ENCODE measurements at regions not wholly inside any gene's neighbourhood (a gene's known extent, or its start where the extent isn't known, plus 50 kb on each side); places are given as distances from the start of the nearest gene placed in this dataset.

DNA sequence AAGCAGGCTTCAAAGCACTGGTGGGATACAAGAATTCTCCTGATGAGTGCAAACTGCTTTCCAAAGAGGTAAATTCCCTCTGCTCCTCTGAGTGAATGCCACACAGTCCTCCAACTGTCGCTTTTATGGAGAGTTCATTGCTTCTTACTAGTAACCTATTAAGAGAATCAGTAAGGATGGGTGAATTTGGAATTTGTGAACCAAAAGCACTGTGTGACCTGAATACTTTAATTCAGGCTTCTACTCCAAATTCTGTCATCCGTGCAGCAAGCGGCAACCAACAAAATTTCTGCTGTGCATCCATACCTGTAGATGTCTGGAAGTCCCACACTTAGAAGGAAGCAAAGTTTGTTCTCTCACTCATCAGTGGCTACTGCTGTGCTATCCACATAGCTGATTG, 66.7 kb upstream of the SNRK start:
- Histone ChIP-seq H3K36me3 (ENCODE audit: control insufficient read depth in 1 of 2, insufficient read depth in 2 of 2, low read length in 1 of 2) (no peaks in the 10 kb centered on the region), H3K27ac (ENCODE audit: low read depth in 1 of 2, low read length in 2 of 2) (no peak overlapping the region), H3K4me1 (ENCODE audit: control insufficient read depth in 1 of 2, insufficient read depth in 2 of 2, low read length in 2 of 2) (no peaks in the 10 kb centered on the region), H3K4me3 (ENCODE audit: low read length in 2 of 2) (no peak overlapping the region), H3K27me3 (ENCODE audit: control insufficient read depth in 1 of 2, insufficient read depth in 2 of 2, low read length in 1 of 2) (no peaks in the 10 kb centered on the region), H3K9me3 (ENCODE audit: control insufficient read depth, low read length) (peaks cover 6% of the 10 kb centered on the region)
- DNase-seq (no peak), ATAC-seq (ENCODE audit: low FRiP score) (no peak)
- 94% methylated on average over 3 of the region's 3 CpGs for WGBS, 2 donors
- intact Hi-C loops (cut with DNase I) = no loop called here

DNA sequence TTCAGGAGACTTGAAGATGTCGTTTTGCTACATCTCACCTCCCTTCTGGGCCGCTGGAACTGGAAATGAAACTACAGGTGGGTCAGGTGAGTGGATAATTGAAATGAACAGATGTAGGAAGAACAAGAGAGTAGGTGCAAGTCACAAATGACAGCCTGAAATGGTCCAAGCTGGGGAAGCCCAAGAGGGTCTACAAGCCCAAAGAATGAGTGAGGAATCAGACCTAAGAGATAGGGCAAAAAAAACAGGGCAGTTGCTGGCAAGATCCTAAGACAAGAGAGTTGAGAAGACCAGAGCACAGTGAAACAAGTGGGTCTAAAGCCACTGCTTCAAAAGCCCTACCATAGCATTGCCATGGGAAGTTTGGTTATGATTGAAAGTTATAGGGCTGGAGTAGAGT, 67.4 kb upstream of the SNRK start:
- Histone ChIP-seq H3K36me3 (ENCODE audit: control insufficient read depth in 1 of 2, insufficient read depth in 2 of 2, low read length in 1 of 2) (no peaks in the 10 kb centered on the region), H3K4me3 (ENCODE audit: low read length in 2 of 2) (no peak overlapping the region), H3K27ac (ENCODE audit: low read depth in 1 of 2, low read length in 2 of 2) (no peak overlapping the region), H3K27me3 (ENCODE audit: control insufficient read depth in 1 of 2, insufficient read depth in 2 of 2, low read length in 1 of 2) (no peaks in the 10 kb centered on the region), H3K9me3 (ENCODE audit: control insufficient read depth, low read length) (peaks cover 6% of the 10 kb centered on the region), H3K4me1 (ENCODE audit: control insufficient read depth in 1 of 2, insufficient read depth in 2 of 2, low read length in 2 of 2) (no peaks in the 10 kb centered on the region)
- intact Hi-C loops (cut with DNase I) = no loop called here
- DNase-seq = no peak
- no peak for ATAC-seq (ENCODE audit: low FRiP score)
- 72 to 75% methylated on average over 2 of the region's 2 CpGs for WGBS, 2 donors

DNA sequence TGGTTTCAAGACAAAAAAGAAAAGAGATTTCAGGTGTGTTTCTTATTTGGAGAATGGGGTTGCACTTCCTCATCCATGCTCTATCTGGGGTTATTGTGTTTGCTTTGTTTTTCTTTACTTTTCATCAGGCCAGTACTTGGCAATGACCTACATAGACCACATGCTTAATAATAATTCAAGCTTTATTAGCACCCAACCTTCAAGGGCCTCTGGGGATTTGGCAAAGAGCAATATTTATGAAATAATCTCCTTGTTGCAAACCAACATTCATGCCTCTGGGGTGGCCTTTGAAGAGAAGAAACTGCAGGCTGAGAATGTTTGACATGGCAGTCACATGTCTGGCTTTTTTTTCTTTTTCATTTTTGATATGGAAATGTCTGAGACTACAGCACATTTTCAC, 68.2 kb upstream of the SNRK start:
- Histone ChIP-seq H3K4me3 (ENCODE audit: low read length in 2 of 2) (no peak overlapping the region), H3K4me1 (ENCODE audit: control insufficient read depth in 1 of 2, insufficient read depth in 2 of 2, low read length in 2 of 2) (no peaks in the 10 kb centered on the region), H3K36me3 (ENCODE audit: control insufficient read depth in 1 of 2, insufficient read depth in 2 of 2, low read length in 1 of 2) (no peaks in the 10 kb centered on the region), H3K27me3 (ENCODE audit: control insufficient read depth in 1 of 2, insufficient read depth in 2 of 2, low read length in 1 of 2) (no peaks in the 10 kb centered on the region), H3K9me3 (ENCODE audit: control insufficient read depth, low read length) (peaks cover 6% of the 10 kb centered on the region), H3K27ac (ENCODE audit: low read depth in 1 of 2, low read length in 2 of 2) (no peak overlapping the region)
- ATAC-seq (ENCODE audit: low FRiP score) = no peak
- no peak for DNase-seq
- intact Hi-C loops (cut with DNase I) = no loop called here

DNA sequence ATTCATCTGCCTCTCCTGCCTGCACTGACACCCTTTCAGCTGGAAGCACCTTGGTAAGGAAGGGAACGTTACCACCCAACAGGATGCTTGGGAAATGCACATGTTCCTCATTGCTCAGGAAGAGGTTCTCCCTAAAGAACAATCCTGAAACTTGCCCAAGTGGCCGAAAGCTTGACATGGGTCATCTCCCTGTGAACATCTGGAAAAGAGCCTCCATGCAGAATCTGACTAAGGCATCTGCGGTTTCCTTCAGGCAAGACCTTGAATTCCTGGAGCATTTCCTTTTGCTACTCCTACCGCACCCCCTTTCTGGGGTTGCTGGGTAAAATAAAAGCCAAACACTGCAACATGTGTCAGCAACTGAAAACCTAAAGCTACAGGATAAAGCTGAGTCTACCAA, 68.7 kb upstream of the SNRK start:
- no peak for ATAC-seq (ENCODE audit: low FRiP score)
- Histone ChIP-seq H3K9me3 (ENCODE audit: control insufficient read depth, low read length) (peaks cover 3% of the 10 kb centered on the region), H3K4me3 (ENCODE audit: low read length in 2 of 2) (no peak overlapping the region), H3K36me3 (ENCODE audit: control insufficient read depth in 1 of 2, insufficient read depth in 2 of 2, low read length in 1 of 2) (no peaks in the 10 kb centered on the region), H3K27me3 (ENCODE audit: control insufficient read depth in 1 of 2, insufficient read depth in 2 of 2, low read length in 1 of 2) (no peaks in the 10 kb centered on the region), H3K27ac (ENCODE audit: low read depth in 1 of 2, low read length in 2 of 2) (no peak overlapping the region), H3K4me1 (ENCODE audit: control insufficient read depth in 1 of 2, insufficient read depth in 2 of 2, low read length in 2 of 2) (no peaks in the 10 kb centered on the region)
- intact Hi-C loops (cut with DNase I) = no loop called here
- no peak for DNase-seq
- WGBS, 2 donors = 82 to 83% methylated on average over 4 of the region's 4 CpGs

DNA sequence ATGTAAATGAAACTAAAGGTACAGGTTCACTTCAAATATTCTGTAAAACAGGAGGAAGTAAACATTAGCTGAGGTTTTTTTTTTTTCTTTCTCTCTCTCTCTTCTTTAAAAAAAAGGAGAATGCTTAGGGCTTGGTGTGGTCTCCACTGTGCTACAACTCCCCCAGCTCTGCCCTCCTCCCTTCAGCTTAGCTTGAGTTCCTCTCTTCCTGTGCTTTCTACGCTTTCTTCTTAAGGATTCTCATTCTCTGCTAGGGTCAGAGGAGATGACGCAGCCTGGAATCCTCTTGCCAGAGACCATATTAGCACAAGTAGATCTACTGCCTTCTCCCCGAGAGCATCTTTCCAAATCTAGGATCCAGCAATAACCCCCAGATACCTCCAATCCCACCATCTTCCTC, 69.1 kb upstream of the SNRK start:
- no peaks in the 10 kb centered on the region for H3K27me3 ChIP-seq (ENCODE audit: control insufficient read depth in 1 of 2, insufficient read depth in 2 of 2, low read length in 1 of 2)
- no peak for DNase-seq

DNA sequence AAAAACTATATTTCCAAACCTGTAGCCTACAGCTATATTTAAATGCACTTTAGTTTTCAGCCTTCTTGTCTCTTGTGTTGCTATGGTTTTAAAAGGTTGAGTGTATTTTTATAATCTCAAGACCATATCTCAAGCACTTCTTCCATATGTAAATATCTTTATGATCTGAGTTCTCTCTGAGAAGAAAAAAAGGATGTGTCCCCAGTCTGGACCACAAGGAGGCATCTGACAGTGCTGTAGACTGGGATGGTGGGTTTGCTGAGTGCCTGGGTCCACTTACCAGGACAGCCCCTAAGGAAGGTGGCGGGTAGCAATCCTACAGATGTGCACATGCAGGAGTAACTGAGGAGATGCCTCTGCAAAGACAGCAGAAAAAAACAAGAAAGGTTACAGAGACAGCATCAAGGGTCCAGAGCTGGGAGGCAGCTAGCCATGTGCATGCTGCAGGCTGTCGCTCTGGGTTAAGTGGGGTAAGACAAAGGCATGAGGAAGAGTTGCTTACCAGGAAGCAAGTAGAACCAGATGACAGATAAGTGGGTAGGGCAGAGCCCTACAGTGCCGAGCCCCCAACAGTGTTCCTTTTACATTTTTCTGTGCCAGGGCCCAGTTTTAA, 70.6 kb upstream of the SNRK start:
- no peak for ATAC-seq (ENCODE audit: low FRiP score)
- Histone ChIP-seq H3K9me3 (ENCODE audit: control insufficient read depth, low read length) (no peaks in the 10 kb centered on the region), H3K36me3 (ENCODE audit: control insufficient read depth in 1 of 2, insufficient read depth in 2 of 2, low read length in 1 of 2) (no peaks in the 10 kb centered on the region), H3K27me3 (ENCODE audit: control insufficient read depth in 1 of 2, insufficient read depth in 2 of 2, low read length in 1 of 2) (no peaks in the 10 kb centered on the region), H3K4me1 (ENCODE audit: control insufficient read depth in 1 of 2, insufficient read depth in 2 of 2, low read length in 2 of 2) (no peaks in the 10 kb centered on the region), H3K27ac (ENCODE audit: low read depth in 1 of 2, low read length in 2 of 2) (no peak overlapping the region), H3K4me3 (ENCODE audit: low read length in 2 of 2) (no peak overlapping the region)
- WGBS, 2 donors = 68 to 82% methylated on average over 3 of the region's 3 CpGs
- DNase-seq = no peak
- intact Hi-C loops (cut with DNase I) = no loop called here

More for the DNA sequence above, 69.1 kb upstream of the SNRK start:
- Histone ChIP-seq H3K36me3 (ENCODE audit: control insufficient read depth in 1 of 2, insufficient read depth in 2 of 2, low read length in 1 of 2) (no peaks in the 10 kb centered on the region), H3K4me3 (ENCODE audit: low read length in 2 of 2) (no peak overlapping the region), H3K4me1 (ENCODE audit: control insufficient read depth in 1 of 2, insufficient read depth in 2 of 2, low read length in 2 of 2) (no peaks in the 10 kb centered on the region), H3K27ac (ENCODE audit: low read depth in 1 of 2, low read length in 2 of 2) (no peak overlapping the region), H3K9me3 (ENCODE audit: control insufficient read depth, low read length) (peaks cover 1% of the 10 kb centered on the region)
- no peak for ATAC-seq (ENCODE audit: low FRiP score)
- intact Hi-C loops (cut with DNase I) = no loop called here
- WGBS, 2 donors = 90 to 93% methylated on average over 3 of the region's 3 CpGs

DNA sequence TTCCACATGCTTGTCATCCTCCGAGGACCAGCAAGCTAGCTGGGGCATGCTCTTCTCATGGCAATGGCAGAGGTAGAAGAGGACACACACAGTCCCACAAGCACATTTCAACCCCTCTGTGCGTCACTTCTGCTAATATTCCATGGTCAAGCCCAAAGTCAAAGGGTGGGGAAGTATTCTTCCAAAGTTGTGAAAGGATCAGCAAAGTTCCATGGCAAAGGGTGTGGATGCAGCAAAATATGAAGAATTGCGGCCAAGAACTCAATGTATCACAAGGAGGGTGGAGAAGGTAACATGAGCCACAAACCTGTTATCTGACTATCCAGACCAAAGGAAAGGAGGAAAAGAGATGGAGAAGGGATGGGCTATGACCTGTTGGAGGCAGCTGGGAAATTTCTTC, 71.2 kb upstream of the SNRK start:
- intact Hi-C loops (cut with DNase I) = no loop called here
- no peaks in the 10 kb centered on the region for H3K27me3 ChIP-seq (ENCODE audit: control insufficient read depth in 1 of 2, insufficient read depth in 2 of 2, low read length in 1 of 2)
- WGBS, 2 donors = 90 to 91% methylated on average over 3 of the region's 3 CpGs
- ATAC-seq (ENCODE audit: low FRiP score) (no peak), DNase-seq (no peak)
- no peak overlapping the region for H3K27ac ChIP-seq (ENCODE audit: low read depth in 1 of 2, low read length in 2 of 2)
- no peaks in the 10 kb centered on the region for H3K36me3 ChIP-seq (ENCODE audit: control insufficient read depth in 1 of 2, insufficient read depth in 2 of 2, low read length in 1 of 2)
- no peaks in the 10 kb centered on the region for H3K9me3 ChIP-seq (ENCODE audit: control insufficient read depth, low read length)
- H3K4me3 ChIP-seq (ENCODE audit: low read length in 2 of 2) = no peak overlapping the region
- H3K4me1 ChIP-seq (ENCODE audit: control insufficient read depth in 1 of 2, insufficient read depth in 2 of 2, low read length in 2 of 2) = no peaks in the 10 kb centered on the region

DNA sequence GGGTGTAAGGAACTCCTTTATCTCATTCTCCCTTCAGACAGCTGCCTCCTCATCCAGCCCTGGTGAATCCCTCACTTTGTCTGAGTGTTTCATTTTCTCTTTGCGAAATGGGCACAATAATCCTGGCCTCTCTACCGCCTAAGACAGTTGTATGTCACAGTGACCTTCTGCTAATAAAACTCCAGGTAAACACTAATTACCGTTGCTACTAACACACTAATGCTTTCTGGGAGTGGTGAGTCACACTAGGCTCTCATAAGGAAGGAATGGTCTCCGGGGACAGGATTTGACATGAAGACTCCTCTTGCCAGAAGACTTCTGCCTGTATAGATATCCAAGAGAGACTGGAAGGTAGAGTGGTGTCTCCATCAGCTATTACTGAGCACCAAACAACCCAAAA, 71.7 kb upstream of the SNRK start:
- 80 to 85% methylated on average over 4 of the region's 4 CpGs for WGBS, 2 donors
- no peak overlapping the region for H3K27ac ChIP-seq (ENCODE audit: low read depth in 1 of 2, low read length in 2 of 2)
- intact Hi-C loops (cut with DNase I) = no loop called here

DNA sequence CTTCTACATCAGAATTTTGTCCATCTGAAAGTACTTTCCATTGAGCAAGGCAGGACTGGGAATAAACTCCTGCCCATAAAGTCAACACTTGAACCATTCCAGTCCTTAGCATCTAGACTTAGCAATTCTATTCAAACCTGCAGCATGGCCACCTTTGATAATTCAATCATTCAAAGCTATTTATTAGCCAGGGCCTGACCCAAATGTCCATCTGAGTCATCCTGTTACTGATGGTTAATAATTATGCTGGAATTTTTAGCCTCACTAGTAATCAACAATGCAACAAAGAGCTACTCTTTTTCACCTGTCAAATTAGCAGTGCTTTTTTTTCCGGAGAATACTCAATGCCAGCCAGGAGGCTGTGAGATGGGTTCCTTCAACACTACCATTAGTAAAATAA, 72.7 kb upstream of the SNRK start:
- no peak overlapping the region for H3K27ac ChIP-seq (ENCODE audit: low read depth in 1 of 2, low read length in 2 of 2)
- no peaks in the 10 kb centered on the region for H3K9me3 ChIP-seq (ENCODE audit: control insufficient read depth, low read length)
- DNase-seq = no peak
- H3K4me1 ChIP-seq (ENCODE audit: control insufficient read depth in 1 of 2, insufficient read depth in 2 of 2, low read length in 2 of 2) = no peaks in the 10 kb centered on the region
- no peak overlapping the region for H3K4me3 ChIP-seq (ENCODE audit: low read length in 2 of 2)
- intact Hi-C loops (cut with DNase I) = no loop called here
- no peaks in the 10 kb centered on the region for H3K27me3 ChIP-seq (ENCODE audit: control insufficient read depth in 1 of 2, insufficient read depth in 2 of 2, low read length in 1 of 2)
- no peak for ATAC-seq (ENCODE audit: low FRiP score)
- 87 to 90% methylated on average over 1 of the region's 1 CpG for WGBS, 2 donors
- no peaks in the 10 kb centered on the region for H3K36me3 ChIP-seq (ENCODE audit: control insufficient read depth in 1 of 2, insufficient read depth in 2 of 2, low read length in 1 of 2)

More for the DNA sequence above, 71.7 kb upstream of the SNRK start:
- H3K36me3 ChIP-seq (ENCODE audit: control insufficient read depth in 1 of 2, insufficient read depth in 2 of 2, low read length in 1 of 2) = no peaks in the 10 kb centered on the region
- no peaks in the 10 kb centered on the region for H3K27me3 ChIP-seq (ENCODE audit: control insufficient read depth in 1 of 2, insufficient read depth in 2 of 2, low read length in 1 of 2)
- no peaks in the 10 kb centered on the region for H3K9me3 ChIP-seq (ENCODE audit: control insufficient read depth, low read length)
- no peak for DNase-seq
- H3K4me3 ChIP-seq (ENCODE audit: low read length in 2 of 2) = no peak overlapping the region
- H3K4me1 ChIP-seq (ENCODE audit: control insufficient read depth in 1 of 2, insufficient read depth in 2 of 2, low read length in 2 of 2) = no peaks in the 10 kb centered on the region
- no peak for ATAC-seq (ENCODE audit: low FRiP score)
